MM.1S (cell line): ENCODE measurements at regions not wholly inside any gene's neighbourhood (a gene's known extent, or its start where the extent isn't known, plus 50 kb on each side); places are given as distances from the start of the nearest gene placed in this dataset.

Experiments used
- EZH2 ChIP-seq: fragments of 300-600 bp; sonication (generic); optimal IDR thresholded peaks from 2 replicates; pipeline ENCODE3; 2017; ENCODE audit warnings: low read depth, mild to moderate bottlenecking, antibody characterized with exemption, low read length, mixed read lengths
- EZH2phosphoT487 ChIP-seq: fragments of 300-600 bp; sonication (generic); IDR thresholded peaks from 2 replicates; pipeline ENCODE4 v1.6.1; 2018; ENCODE audit warnings: antibody characterized with exemption, low read length
- TF ChIP-seq, protein P1 (sequence below): fragments of 300-600 bp; sonication (generic); IDR thresholded peaks from 2 replicates; pipeline ENCODE4 v1.5.1; 2016; ENCODE audit warnings: antibody characterized with exemption, low read length, mixed read lengths

DNA sequence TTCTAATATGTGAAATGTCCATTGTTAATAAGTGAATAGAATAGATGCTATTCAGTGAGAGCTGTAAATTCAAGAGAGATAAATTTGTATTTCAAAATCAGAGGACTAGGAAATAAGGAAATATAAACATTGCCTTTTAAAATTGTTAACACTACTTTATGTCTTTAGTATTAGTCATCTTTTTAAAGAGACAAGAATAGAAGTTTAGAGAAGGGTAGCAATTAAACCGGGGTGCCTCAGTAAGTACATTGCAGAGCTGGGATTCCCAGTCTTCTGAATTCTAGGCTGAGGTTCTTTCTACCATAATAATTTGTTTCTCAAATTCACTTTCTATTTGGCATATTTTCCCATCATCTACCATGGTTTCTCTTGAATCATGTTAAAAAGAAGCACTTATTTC is 498.6 kb downstream of the SLC16A7 start:
- TF ChIP-seq, protein P1, sequence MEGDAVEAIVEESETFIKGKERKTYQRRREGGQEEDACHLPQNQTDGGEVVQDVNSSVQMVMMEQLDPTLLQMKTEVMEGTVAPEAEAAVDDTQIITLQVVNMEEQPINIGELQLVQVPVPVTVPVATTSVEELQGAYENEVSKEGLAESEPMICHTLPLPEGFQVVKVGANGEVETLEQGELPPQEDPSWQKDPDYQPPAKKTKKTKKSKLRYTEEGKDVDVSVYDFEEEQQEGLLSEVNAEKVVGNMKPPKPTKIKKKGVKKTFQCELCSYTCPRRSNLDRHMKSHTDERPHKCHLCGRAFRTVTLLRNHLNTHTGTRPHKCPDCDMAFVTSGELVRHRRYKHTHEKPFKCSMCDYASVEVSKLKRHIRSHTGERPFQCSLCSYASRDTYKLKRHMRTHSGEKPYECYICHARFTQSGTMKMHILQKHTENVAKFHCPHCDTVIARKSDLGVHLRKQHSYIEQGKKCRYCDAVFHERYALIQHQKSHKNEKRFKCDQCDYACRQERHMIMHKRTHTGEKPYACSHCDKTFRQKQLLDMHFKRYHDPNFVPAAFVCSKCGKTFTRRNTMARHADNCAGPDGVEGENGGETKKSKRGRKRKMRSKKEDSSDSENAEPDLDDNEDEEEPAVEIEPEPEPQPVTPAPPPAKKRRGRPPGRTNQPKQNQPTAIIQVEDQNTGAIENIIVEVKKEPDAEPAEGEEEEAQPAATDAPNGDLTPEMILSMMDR, result no peak
- no peak for TF ChIP-seq EZH2phosphoT487
- TF ChIP-seq EZH2, result no peak
